ENCODE measurements at regions not wholly inside any gene's neighbourhood (a gene's known extent, or its start where the extent isn't known, plus 50 kb on each side); places are given as distances from the start of the nearest gene placed in this dataset.

GRCh38 chr11:64501500-64502427, 54.0 kb upstream of the SLC22A11 start:
- no peak for DNase-seq

- no peak for DNase-seq
Measured at GRCh38 chr11:64502634-64503033, 53.1 kb upstream of the SLC22A11 start.

GRCh38 chr11:64503186-64503753, 52.5 kb upstream of the SLC22A11 start:
- no peak for DNase-seq

- DNase-seq, result no peak
Measured at GRCh38 chr11:64504999-64505398, 50.7 kb upstream of the SLC22A11 start.

Data from fibroblast of skin of right quadriceps (primary cell).